ENCODE measurements at regions not wholly inside any gene's neighbourhood (a gene's known extent, or its start where the extent isn't known, plus 50 kb on each side); places are given as distances from the start of the nearest gene placed in this dataset.
A peak's percentile ranks its signal among the peaks of the same experiment; 100 is the strongest.

- Histone ChIP-seq H3K4me3 (ENCODE audit: low read length) (no peak overlapping the region), H3K36me3 (ENCODE audit: low read depth, low read length) (no peaks in the 10 kb centered on the region), H3K9me2 (replicated peaks; ENCODE audit: low read length) (no peaks in the 10 kb centered on the region), H3K27ac (ENCODE audit: low read length) (peak overlapping the region; percentile 75), H3K4me2 (ENCODE audit: low read length) (peak overlapping the region; percentile 54), H3K9ac (ENCODE audit: low read length) (no peak overlapping the region), H3K9me3 (ENCODE audit: low read length) (no peaks in the 10 kb centered on the region), H2AFZ (ENCODE audit: low read length) (0 out of 2 replicates have a peak overlapping the region, but pooled peaks have one; percentile 42), H4K20me1 (ENCODE audit: low read length) (no peaks in the 10 kb centered on the region), H3K27me3 (ENCODE audit: low read length) (no peaks in the 10 kb centered on the region), H3K4me1 (ENCODE audit: insufficient read depth, low read length) (peaks cover 39% of the 10 kb centered on the region), H3F3A (ENCODE audit: low read length, unreplicated experiment) (peaks cover 5% of the 10 kb centered on the region), H3K79me2 (ENCODE audit: low read length) (no peaks in the 10 kb centered on the region)
- ATAC-seq (peak; percentile 42), DNase-seq (peak; percentile 46)
- intact Hi-C loops (cut with micrococcal nuclease), result loop anchor here (2.0 to 10.0 kb wide), 3 partner anchors 15 to 277 kb away; partner anchors contain the start of gene SEMA6D
- TF ChIP-seq, protein P1, sequence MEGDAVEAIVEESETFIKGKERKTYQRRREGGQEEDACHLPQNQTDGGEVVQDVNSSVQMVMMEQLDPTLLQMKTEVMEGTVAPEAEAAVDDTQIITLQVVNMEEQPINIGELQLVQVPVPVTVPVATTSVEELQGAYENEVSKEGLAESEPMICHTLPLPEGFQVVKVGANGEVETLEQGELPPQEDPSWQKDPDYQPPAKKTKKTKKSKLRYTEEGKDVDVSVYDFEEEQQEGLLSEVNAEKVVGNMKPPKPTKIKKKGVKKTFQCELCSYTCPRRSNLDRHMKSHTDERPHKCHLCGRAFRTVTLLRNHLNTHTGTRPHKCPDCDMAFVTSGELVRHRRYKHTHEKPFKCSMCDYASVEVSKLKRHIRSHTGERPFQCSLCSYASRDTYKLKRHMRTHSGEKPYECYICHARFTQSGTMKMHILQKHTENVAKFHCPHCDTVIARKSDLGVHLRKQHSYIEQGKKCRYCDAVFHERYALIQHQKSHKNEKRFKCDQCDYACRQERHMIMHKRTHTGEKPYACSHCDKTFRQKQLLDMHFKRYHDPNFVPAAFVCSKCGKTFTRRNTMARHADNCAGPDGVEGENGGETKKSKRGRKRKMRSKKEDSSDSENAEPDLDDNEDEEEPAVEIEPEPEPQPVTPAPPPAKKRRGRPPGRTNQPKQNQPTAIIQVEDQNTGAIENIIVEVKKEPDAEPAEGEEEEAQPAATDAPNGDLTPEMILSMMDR (conservative IDR thresholded peaks at IDR 0.05; ENCODE audit: low read depth, low read length), result no peak
- TF ChIP-seq EZH2 (IDR thresholded peaks at IDR 0.05; ENCODE audit: low read length, unreplicated experiment) (no peak), EZH2phosphoT487 (IDR thresholded peaks at IDR 0.05; ENCODE audit: borderline replicate concordance, low read length) (no peak)
- BruUV-seq (replicated peaks), result no TSS peak
- ChIA-PET CTCF (no interaction called here), POLR2A (ENCODE audit: unreplicated experiment) (no interaction called here)
Measured at GRCh38 chr15:47437491-47437890, 279.8 kb upstream of the SEMA6D start.

DNA sequence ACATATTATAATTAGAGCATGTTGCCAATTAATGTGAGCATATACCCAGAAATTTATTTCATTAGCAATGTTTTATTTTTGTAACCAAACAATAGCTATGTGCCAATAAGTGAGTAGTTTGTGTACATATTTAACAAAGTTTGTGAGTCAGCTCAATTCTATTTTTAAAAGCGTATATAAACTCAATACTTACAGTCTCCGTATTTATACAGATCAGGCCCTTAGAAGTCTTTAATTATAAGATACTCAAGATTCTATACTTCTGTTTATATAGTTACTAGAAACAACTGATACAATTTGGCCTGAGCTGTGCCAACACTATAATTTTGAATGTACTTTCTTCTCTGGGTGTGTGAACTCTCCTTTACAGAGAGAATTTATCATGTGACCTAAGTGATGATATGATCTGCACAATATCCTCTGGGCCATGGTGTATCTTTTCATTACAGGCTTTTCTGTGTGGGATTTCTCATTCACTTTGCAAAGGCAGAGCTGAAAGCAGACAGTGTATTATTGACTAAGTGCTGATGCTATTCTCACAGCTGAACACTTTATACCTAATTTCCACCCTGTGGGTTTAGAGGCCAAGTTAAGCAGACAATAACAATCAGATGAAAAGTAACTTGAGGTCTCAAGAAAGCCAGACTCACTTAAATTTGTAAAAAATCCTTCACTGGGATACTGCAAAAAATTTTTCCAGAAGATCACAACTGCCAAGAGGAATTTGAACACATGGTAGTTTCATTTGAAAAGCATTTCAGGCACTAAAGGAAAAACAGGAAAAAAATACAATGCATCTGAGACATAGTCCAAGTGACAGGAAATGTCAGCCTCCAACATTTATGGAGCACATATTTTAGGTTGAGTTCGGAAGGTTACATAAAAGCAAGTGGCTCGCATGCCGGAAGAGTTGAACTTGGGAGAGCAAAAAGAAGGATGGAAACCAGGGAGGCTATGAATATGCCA, 277.9 kb upstream of the SEMA6D start:
- peak; percentile 73 for ATAC-seq
- Histone ChIP-seq H3F3A (ENCODE audit: low read length, unreplicated experiment) (peaks cover 5% of the 10 kb centered on the region), H2AFZ (ENCODE audit: low read length) (no peak overlapping the region), H3K27me3 (ENCODE audit: low read length) (no peaks in the 10 kb centered on the region), H3K79me2 (ENCODE audit: low read length) (no peaks in the 10 kb centered on the region), H3K4me3 (ENCODE audit: low read length) (peak overlapping the region; percentile 29; the same call in 1 of the 2 replicates), H3K4me2 (ENCODE audit: low read length) (peak overlapping the region; percentile 72), H4K20me1 (ENCODE audit: low read length) (no peaks in the 10 kb centered on the region), H3K9me3 (ENCODE audit: low read length) (no peaks in the 10 kb centered on the region), H3K4me1 (ENCODE audit: insufficient read depth, low read length) (peaks cover 51% of the 10 kb centered on the region), H3K27ac (ENCODE audit: low read length) (peak overlapping the region; percentile 90), H3K9ac (ENCODE audit: low read length) (peak overlapping the region; percentile 52), H3K9me2 (replicated peaks; ENCODE audit: low read length) (no peaks in the 10 kb centered on the region), H3K36me3 (ENCODE audit: low read depth, low read length) (no peaks in the 10 kb centered on the region)
- intact Hi-C loops (cut with micrococcal nuclease), result loop anchor here (2.0 to 10.0 kb wide), 3 partner anchors 27 to 275 kb away; partner anchors contain the start of gene SEMA6D
- ChIA-PET CTCF (interaction anchor here (0.6 kb wide), 2 partner anchors 32 to 896 kb away, joined by 3 to 5 read pairs; no protein-coding TSS in a partner anchor), POLR2A (ENCODE audit: unreplicated experiment) (no interaction called here)
- peak; percentile 70 for DNase-seq
- TF ChIP-seq, protein P1 (conservative IDR thresholded peaks at IDR 0.05; ENCODE audit: low read depth, low read length), result no peak
- TF ChIP-seq EZH2phosphoT487 (IDR thresholded peaks at IDR 0.05; ENCODE audit: borderline replicate concordance, low read length) (no peak), EZH2 (IDR thresholded peaks at IDR 0.05; ENCODE audit: low read length, unreplicated experiment) (no peak)
- BruUV-seq (replicated peaks), result no TSS peak

Measured in PC-3 (cell line).